ENCODE measurements at regions not wholly inside any gene's neighbourhood (a gene's known extent, or its start where the extent isn't known, plus 50 kb on each side); places are given as distances from the start of the nearest gene placed in this dataset.

DNA sequence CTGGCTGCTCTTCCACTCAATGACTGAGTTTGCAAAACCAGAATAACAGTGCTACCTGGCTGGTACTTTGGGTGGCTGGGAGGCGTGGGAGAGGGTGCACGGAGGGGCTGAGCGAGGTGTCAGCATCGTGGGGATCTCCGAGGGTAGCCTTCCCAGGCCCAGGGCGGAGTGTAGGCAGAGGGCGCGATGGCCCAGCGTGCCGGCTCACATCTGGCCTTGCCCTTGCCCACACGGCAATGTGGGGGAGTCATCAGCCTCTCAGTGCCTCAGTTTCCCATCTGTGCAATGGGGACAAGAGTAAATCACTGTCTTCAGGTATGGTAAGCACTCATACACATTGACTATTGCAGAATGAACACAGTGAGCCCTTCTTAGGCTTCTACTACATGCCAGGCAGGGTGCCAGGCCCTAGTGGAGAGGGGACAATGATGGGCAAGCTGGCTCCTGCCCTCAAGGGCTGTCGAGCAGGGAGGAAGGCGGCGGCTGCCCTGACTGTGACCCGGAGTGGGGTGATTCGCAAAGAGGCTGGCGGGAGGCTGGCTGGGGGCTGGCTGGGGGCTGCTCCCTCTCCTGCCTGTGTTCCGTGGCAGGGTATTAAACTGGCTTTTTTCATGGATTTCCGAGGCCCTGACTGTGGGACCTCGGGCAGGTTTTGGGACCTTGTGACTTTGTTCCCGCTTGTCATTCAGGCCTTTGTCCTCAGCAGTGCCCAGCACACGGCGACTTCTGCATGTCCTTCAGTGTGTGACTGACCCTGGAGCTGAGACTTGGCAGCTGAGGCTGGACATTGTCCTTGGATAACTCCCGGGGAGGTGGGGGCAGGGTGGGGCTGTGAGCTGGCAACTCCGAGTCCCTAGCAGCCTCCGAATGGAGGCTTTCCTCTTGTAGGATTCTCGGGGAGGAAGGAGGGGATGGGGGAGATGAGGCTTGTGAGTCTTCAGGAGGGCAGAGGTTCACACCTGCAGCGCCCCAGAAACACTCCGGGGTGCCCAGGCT is 243.1 kb downstream of the SEC14L1 start:
- TF ChIP-seq, protein P1, sequence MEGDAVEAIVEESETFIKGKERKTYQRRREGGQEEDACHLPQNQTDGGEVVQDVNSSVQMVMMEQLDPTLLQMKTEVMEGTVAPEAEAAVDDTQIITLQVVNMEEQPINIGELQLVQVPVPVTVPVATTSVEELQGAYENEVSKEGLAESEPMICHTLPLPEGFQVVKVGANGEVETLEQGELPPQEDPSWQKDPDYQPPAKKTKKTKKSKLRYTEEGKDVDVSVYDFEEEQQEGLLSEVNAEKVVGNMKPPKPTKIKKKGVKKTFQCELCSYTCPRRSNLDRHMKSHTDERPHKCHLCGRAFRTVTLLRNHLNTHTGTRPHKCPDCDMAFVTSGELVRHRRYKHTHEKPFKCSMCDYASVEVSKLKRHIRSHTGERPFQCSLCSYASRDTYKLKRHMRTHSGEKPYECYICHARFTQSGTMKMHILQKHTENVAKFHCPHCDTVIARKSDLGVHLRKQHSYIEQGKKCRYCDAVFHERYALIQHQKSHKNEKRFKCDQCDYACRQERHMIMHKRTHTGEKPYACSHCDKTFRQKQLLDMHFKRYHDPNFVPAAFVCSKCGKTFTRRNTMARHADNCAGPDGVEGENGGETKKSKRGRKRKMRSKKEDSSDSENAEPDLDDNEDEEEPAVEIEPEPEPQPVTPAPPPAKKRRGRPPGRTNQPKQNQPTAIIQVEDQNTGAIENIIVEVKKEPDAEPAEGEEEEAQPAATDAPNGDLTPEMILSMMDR (IDR thresholded peaks at IDR 0.05) = no peak
- no peak for TF ChIP-seq EP300 (IDR thresholded peaks at IDR 0.05; ENCODE audit: low read depth)

Measured in transverse colon (tissue), 3 donors.